ENCODE measurements at regions not wholly inside any gene's neighbourhood (a gene's known extent, or its start where the extent isn't known, plus 50 kb on each side); places are given as distances from the start of the nearest gene placed in this dataset.
A peak's percentile ranks its signal among the peaks of the same experiment; 100 is the strongest.

- DNase-seq, result peak; percentile 49
These were observed 59.8 kb upstream of the RPH3AL start for GRCh38 chr17:412211-413015.

- DNase-seq, result no peak
These were observed 59.0 kb upstream of the RPH3AL start for GRCh38 chr17:411421-412120.

GRCh38 chr17:410543-411401, 58.2 kb upstream of the RPH3AL start:
- peak; percentile 36 for DNase-seq

GRCh38 chr17:409848-410542, 57.4 kb upstream of the RPH3AL start:
- peak; percentile 99 for DNase-seq

- DNase-seq, result no peak
These were observed 56.8 kb upstream of the RPH3AL start for GRCh38 chr17:409308-409847.

- DNase-seq, result no peak
These were observed 52.1 kb upstream of the RPH3AL start for GRCh38 chr17:404703-405102.
